ENCODE measurements at regions not wholly inside any gene's neighbourhood (a gene's known extent, or its start where the extent isn't known, plus 50 kb on each side); places are given as distances from the start of the nearest gene placed in this dataset.

GRCh38 chr3:103653996-103654395 is 1219.2 kb downstream of the ZPLD1 start:
- POLR2A ChIA-PET: no interaction called here
- CTCF ChIA-PET: interaction anchor here (0.6 kb wide), 1 partner anchor 338 kb away, joined by 4 read pairs; no protein-coding TSS in a partner anchor
- Histone ChIP-seq H3K4me3 (ENCODE audit: low read depth, low read length) (no peak overlapping the region), H3K36me3 (ENCODE audit: control insufficient read depth, insufficient read depth, low read length) (no peaks in the 10 kb centered on the region), H3K27me3 (ENCODE audit: control insufficient read depth, insufficient read depth, low read length) (no peaks in the 10 kb centered on the region)
- no peak for DNase-seq (ENCODE audit: low read depth)
- no peak for TF ChIP-seq CTCF (IDR thresholded peaks at IDR 0.05; ENCODE audit: insufficient read depth, low read depth, low read length)

GRCh38 chr3:103657756-103658155 is 1222.9 kb downstream of the ZPLD1 start:
- ChIA-PET CTCF (no interaction called here), POLR2A (no interaction called here)
- no peak for TF ChIP-seq CTCF (IDR thresholded peaks at IDR 0.05; ENCODE audit: insufficient read depth, low read depth, low read length)
- DNase-seq (ENCODE audit: low read depth): no peak
- Histone ChIP-seq H3K36me3 (ENCODE audit: control insufficient read depth, insufficient read depth, low read length) (no peaks in the 10 kb centered on the region), H3K4me3 (ENCODE audit: low read depth, low read length) (no peak overlapping the region), H3K27me3 (ENCODE audit: control insufficient read depth, insufficient read depth, low read length) (no peaks in the 10 kb centered on the region)

- POLR2A ChIA-PET: no interaction called here
Measured at GRCh38 chr3:103660810-103661209, 1226.0 kb downstream of the ZPLD1 start.

DNA sequence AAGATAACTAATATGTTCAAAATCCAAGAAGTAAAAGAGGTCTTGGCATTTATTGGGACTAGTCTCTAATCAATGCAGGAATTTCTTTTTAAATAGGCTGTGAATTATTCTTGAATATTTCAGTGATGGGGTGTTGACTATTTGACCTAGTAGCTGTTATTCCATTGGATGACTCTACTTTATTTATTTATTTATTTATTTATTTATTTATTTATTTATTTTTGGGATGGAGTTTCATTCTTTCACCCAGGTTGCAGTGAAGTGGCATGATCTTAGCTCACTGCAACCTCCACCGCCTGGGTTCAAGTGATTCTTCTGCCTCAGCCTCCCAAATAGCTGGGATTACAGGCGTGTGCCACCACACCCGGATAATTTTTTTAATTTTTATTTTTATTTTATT is 1227.8 kb downstream of the ZPLD1 start:
- Histone ChIP-seq H3K27me3 (ENCODE audit: control insufficient read depth, insufficient read depth, low read length) (no peaks in the 10 kb centered on the region), H3K36me3 (ENCODE audit: control insufficient read depth, insufficient read depth, low read length) (no peaks in the 10 kb centered on the region), H3K4me3 (ENCODE audit: low read depth, low read length) (no peak overlapping the region)
- POLR2A ChIA-PET: no interaction called here
- DNase-seq (ENCODE audit: low read depth): no peak
- no peak for TF ChIP-seq CTCF (IDR thresholded peaks at IDR 0.05; ENCODE audit: insufficient read depth, low read depth, low read length)
- CTCF ChIA-PET: no interaction called here

More at GRCh38 chr3:103660810-103661209, 1226.0 kb downstream of the ZPLD1 start:
- no peak for DNase-seq (ENCODE audit: low read depth)
- H3K4me3 ChIP-seq (ENCODE audit: low read depth, low read length): no peak overlapping the region
- CTCF ChIA-PET: no interaction called here
- no peak for TF ChIP-seq CTCF (IDR thresholded peaks at IDR 0.05; ENCODE audit: insufficient read depth, low read depth, low read length)
- no peaks in the 10 kb centered on the region for H3K27me3 ChIP-seq (ENCODE audit: control insufficient read depth, insufficient read depth, low read length)
- no peaks in the 10 kb centered on the region for H3K36me3 ChIP-seq (ENCODE audit: control insufficient read depth, insufficient read depth, low read length)

DNA sequence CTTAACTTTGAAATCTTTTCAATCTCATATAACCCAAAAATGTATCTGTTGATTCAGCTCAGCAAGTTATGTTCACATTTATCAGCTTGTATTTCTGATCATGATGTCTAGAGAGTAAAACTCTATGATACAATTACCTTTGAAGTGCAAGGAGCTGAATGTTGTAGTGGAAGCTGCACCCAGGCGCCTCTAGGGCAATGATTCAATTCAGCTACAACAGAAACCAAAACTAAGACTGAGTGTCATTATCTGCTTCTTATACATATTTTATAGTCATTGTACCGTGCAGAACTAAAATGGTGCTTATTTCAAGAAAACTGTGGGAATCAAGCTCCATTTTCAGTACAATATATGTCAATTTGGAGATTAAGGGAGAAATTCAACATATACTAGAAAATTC is 1237.5 kb downstream of the ZPLD1 start:
- no peak for DNase-seq (ENCODE audit: low read depth)
- Histone ChIP-seq H3K27me3 (ENCODE audit: control insufficient read depth, insufficient read depth, low read length) (no peaks in the 10 kb centered on the region), H3K4me3 (ENCODE audit: low read depth, low read length) (no peak overlapping the region), H3K36me3 (ENCODE audit: control insufficient read depth, insufficient read depth, low read length) (no peaks in the 10 kb centered on the region)
- TF ChIP-seq CTCF (IDR thresholded peaks at IDR 0.05; ENCODE audit: insufficient read depth, low read depth, low read length): no peak
- ChIA-PET CTCF (no interaction called here), POLR2A (interaction anchor here (0.6 kb wide), 1 partner anchor 9 kb away, joined by 3 read pairs; no protein-coding TSS in a partner anchor)

Measured in BJ (cell line).